Right lobe of liver (tissue), 4 donors: ENCODE measurements at regions not wholly inside any gene's neighbourhood (a gene's known extent, or its start where the extent isn't known, plus 50 kb on each side); places are given as distances from the start of the nearest gene placed in this dataset.

Experiments used
- CTCF ChIP-seq, 4 donors: fragments of 200-600 bp in 3 of 4; fragments of 450-650 bp in 1 of 4; IDR thresholded peaks; one replicate each; pipeline versions ENCODE4 v1.5.1 to v1.8.0; 2016 to 2022; ENCODE audit warnings: antibody characterized with exemption in 4 of 4, mild to moderate bottlenecking in 2 of 4
- POLR2A ChIP-seq: fragments of 450-650 bp; IDR thresholded peaks from one replicate; pipeline ENCODE4 v1.6.1; 2017; ENCODE audit warnings: antibody characterized with exemption, mild to moderate bottlenecking
- donor health status: DM: no; HTN: no; CAD: no.
- donor health status: DM: no; HTN: no; CAD: no.
- donor health status: DM: no; HTN: yes; CAD: no.

GRCh38 chr22:47673557-47673956 lies 911.1 kb downstream of the TBC1D22A start:
- no peak for TF ChIP-seq CTCF (IDR thresholded peaks at IDR 0.05)
- TF ChIP-seq POLR2A = no peak
